ENCODE measurements at regions not wholly inside any gene's neighbourhood (a gene's known extent, or its start where the extent isn't known, plus 50 kb on each side); places are given as distances from the start of the nearest gene placed in this dataset.
A peak's percentile ranks its signal among the peaks of the same experiment; 100 is the strongest.

- Histone ChIP-seq H3K27ac (peak overlapping the region; percentile 28), H3K9me3 (no peaks in the 10 kb centered on the region), H3K9ac (ENCODE audit: low read depth in 2 of 2, low read length in 2 of 2) (no peak overlapping the region), H3K4me3 (no peak overlapping the region), H3K4me1 (peaks cover 6% of the 10 kb centered on the region), H3K36me3 (no peaks in the 10 kb centered on the region), H3K27me3 (no peaks in the 10 kb centered on the region)
- DNase-seq: peak; percentile 44
- intact Hi-C loops (cut with DNase I): no loop called here
- TF ChIP-seq, protein P1, sequence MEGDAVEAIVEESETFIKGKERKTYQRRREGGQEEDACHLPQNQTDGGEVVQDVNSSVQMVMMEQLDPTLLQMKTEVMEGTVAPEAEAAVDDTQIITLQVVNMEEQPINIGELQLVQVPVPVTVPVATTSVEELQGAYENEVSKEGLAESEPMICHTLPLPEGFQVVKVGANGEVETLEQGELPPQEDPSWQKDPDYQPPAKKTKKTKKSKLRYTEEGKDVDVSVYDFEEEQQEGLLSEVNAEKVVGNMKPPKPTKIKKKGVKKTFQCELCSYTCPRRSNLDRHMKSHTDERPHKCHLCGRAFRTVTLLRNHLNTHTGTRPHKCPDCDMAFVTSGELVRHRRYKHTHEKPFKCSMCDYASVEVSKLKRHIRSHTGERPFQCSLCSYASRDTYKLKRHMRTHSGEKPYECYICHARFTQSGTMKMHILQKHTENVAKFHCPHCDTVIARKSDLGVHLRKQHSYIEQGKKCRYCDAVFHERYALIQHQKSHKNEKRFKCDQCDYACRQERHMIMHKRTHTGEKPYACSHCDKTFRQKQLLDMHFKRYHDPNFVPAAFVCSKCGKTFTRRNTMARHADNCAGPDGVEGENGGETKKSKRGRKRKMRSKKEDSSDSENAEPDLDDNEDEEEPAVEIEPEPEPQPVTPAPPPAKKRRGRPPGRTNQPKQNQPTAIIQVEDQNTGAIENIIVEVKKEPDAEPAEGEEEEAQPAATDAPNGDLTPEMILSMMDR (IDR thresholded peaks at IDR 0.05): no peak
These were observed 153.5 kb upstream of the LPP start for GRCh38 chr3:188000361-188000861.

GRCh38 chr3:188001093-188001492, 152.9 kb upstream of the LPP start:
- peaks cover 6% of the 10 kb centered on the region for H3K4me1 ChIP-seq
- H3K36me3 ChIP-seq: no peaks in the 10 kb centered on the region
- no peak for DNase-seq
- no peak overlapping the region for H3K4me3 ChIP-seq
- TF ChIP-seq, protein P1 (IDR thresholded peaks at IDR 0.05): no peak
- no peaks in the 10 kb centered on the region for H3K9me3 ChIP-seq
- no peak overlapping the region for H3K9ac ChIP-seq (ENCODE audit: low read depth in 2 of 2, low read length in 2 of 2)
- intact Hi-C loops (cut with DNase I): no loop called here
- H3K27ac ChIP-seq: no peak overlapping the region
- no peaks in the 10 kb centered on the region for H3K27me3 ChIP-seq

GRCh38 chr3:188001926-188002325, 152.0 kb upstream of the LPP start:
- Histone ChIP-seq H3K4me3 (no peak overlapping the region), H3K9ac (ENCODE audit: low read depth in 2 of 2, low read length in 2 of 2) (no peak overlapping the region), H3K4me1 (peaks cover 6% of the 10 kb centered on the region)

DNA sequence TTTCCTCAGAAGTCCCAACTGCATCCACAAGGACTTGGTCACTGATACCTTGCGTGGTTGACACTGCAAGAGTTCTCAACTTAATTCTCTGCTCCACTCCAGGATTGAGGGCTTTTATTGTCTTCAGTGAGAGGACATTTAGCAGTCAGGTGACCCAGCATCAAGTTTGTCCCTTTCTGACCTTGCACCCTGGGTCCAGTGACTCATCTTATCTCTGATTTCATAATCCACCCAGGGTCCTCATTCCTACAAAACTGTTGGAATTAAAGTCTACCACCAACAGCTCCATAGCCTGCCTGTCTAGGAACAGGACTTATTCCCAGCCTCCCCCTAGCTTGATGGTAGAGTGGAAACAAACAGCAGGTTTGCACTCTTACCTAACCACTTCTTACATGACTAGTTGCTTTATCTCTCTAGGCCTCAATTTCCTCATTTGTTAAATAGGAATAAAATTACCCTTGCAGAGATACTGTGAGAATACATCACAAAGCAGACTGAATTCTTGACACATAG, 151.3 kb upstream of the LPP start:
- H3K27ac ChIP-seq: peak overlapping the region; percentile 57
- no peaks in the 10 kb centered on the region for H3K36me3 ChIP-seq
- H3K27me3 ChIP-seq: no peaks in the 10 kb centered on the region
- TF ChIP-seq, protein P1 (IDR thresholded peaks at IDR 0.05): no peak
- peak overlapping the region in 1 of 2 donors; percentile 64 for H3K9ac ChIP-seq (ENCODE audit: low read depth in 2 of 2, low read length in 2 of 2)
- no peak overlapping the region for H3K4me3 ChIP-seq
- H3K4me1 ChIP-seq: peaks cover 6% of the 10 kb centered on the region
- no peaks in the 10 kb centered on the region for H3K9me3 ChIP-seq
- intact Hi-C loops (cut with DNase I): no loop called here
- no peak for DNase-seq

More at GRCh38 chr3:188001926-188002325, 152.0 kb upstream of the LPP start:
- no peak for DNase-seq
- TF ChIP-seq, protein P1 (IDR thresholded peaks at IDR 0.05): no peak
- H3K9me3 ChIP-seq: no peaks in the 10 kb centered on the region
- intact Hi-C loops (cut with DNase I): no loop called here
- H3K27me3 ChIP-seq: no peaks in the 10 kb centered on the region
- no peak overlapping the region for H3K27ac ChIP-seq
- H3K36me3 ChIP-seq: no peaks in the 10 kb centered on the region

GRCh38 chr3:188003188-188004171, 150.5 kb upstream of the LPP start:
- TF ChIP-seq, protein P1 (IDR thresholded peaks at IDR 0.05): no peak
- peak overlapping the region in 1 of 2 donors; percentile 64 for H3K9ac ChIP-seq (ENCODE audit: low read depth in 2 of 2, low read length in 2 of 2)

More at GRCh38 chr3:188003188-188004171, 150.5 kb upstream of the LPP start:
- DNase-seq: peak; percentile 48
- Histone ChIP-seq H3K4me3 (no peak overlapping the region), H3K9me3 (no peaks in the 10 kb centered on the region), H3K36me3 (no peaks in the 10 kb centered on the region), H3K4me1 (peaks cover 6% of the 10 kb centered on the region), H3K27ac (peak overlapping the region; percentile 57), H3K27me3 (no peaks in the 10 kb centered on the region)
- intact Hi-C loops (cut with DNase I): no loop called here

Data from colonic mucosa (tissue), 4 donors.